HK-2 (cell line): ENCODE measurements at regions not wholly inside any gene's neighbourhood (a gene's known extent, or its start where the extent isn't known, plus 50 kb on each side); places are given as distances from the start of the nearest gene placed in this dataset.

Source experiments
- DNase-seq: peaks from one replicate; pipeline ENCODE4 v3.0.0-alpha.2; 2018; ENCODE audit not compliant: unreplicated experiment

- no peak for DNase-seq
Observed at GRCh38 chr3:72001758-72002157, 216.8 kb upstream of the PROK2 start.

GRCh38 chr3:71998995-71999673 lies 214.2 kb upstream of the PROK2 start:
- no peak for DNase-seq

- DNase-seq = no peak
Observed at GRCh38 chr3:71997066-71997653, 212.2 kb upstream of the PROK2 start.

GRCh38 chr3:71994906-71995305 lies 210.0 kb upstream of the PROK2 start:
- no peak for DNase-seq

- no peak for DNase-seq
Observed at GRCh38 chr3:71994203-71994602, 209.3 kb upstream of the PROK2 start.

- no peak for DNase-seq
Observed at GRCh38 chr3:71991681-71992080, 206.7 kb upstream of the PROK2 start.

GRCh38 chr3:71991046-71991445 lies 206.1 kb upstream of the PROK2 start:
- DNase-seq = no peak

- DNase-seq = no peak
Observed at GRCh38 chr3:71990545-71990944, 205.6 kb upstream of the PROK2 start.

- no peak for DNase-seq
Observed at GRCh38 chr3:71989165-71989564, 204.2 kb upstream of the PROK2 start.

- DNase-seq = no peak
Observed at GRCh38 chr3:71987828-71988227, 202.9 kb upstream of the PROK2 start.

- no peak for DNase-seq
Observed at GRCh38 chr3:71987089-71987735, 202.3 kb upstream of the PROK2 start.

GRCh38 chr3:71986606-71987005 lies 201.7 kb upstream of the PROK2 start:
- no peak for DNase-seq

- no peak for DNase-seq
Observed at GRCh38 chr3:71984843-71985613, 200.1 kb upstream of the PROK2 start.

GRCh38 chr3:71983694-71984093 lies 198.7 kb upstream of the PROK2 start:
- DNase-seq = no peak

- DNase-seq = peak; percentile 41
Observed at GRCh38 chr3:71982506-71983258, 197.7 kb upstream of the PROK2 start.

GRCh38 chr3:71979175-71979574 lies 194.2 kb upstream of the PROK2 start:
- no peak for DNase-seq

- DNase-seq = no peak
Observed at GRCh38 chr3:71978150-71978721, 193.3 kb upstream of the PROK2 start.

- DNase-seq = no peak
Observed at GRCh38 chr3:71977525-71977924, 192.6 kb upstream of the PROK2 start.

- no peak for DNase-seq
Observed at GRCh38 chr3:71975573-71975972, 190.6 kb upstream of the PROK2 start.

GRCh38 chr3:71974786-71975185 lies 189.8 kb upstream of the PROK2 start:
- DNase-seq = no peak

GRCh38 chr3:71973274-71974030 lies 188.5 kb upstream of the PROK2 start:
- no peak for DNase-seq
